ENCODE measurements at regions not wholly inside any gene's neighbourhood (a gene's known extent, or its start where the extent isn't known, plus 50 kb on each side); places are given as distances from the start of the nearest gene placed in this dataset.
"Not testable (repeated sequence)": the region's sequence is repeated elsewhere in the genome, so short reads cannot be mapped to it uniquely, and the experiment has no call there.

DNA sequence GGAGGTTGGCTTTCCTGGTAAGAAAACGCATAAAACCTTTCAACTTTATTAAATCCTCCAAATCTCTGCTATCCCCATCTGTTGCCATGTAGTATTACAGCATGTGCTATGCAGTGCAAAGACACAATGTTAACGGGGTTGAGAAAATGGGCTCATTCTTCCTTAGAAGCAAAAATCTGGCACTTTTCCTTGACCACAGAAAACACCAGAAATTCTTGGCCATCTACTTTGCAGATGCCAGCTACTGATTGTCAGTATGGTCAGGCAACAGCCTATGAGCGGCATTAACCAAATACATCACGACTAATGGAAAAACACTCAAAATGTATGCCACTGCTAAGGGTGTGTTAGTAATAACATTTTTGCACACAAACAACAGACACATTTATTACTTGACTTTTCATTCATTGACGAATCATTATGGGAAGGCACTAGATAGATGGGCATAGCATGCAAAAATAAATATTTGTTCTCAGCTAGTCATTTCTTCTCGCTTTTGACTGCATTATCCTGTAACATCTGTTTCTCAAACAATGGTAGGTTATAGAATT is 65.2 kb upstream of the CRIM1 start:
- TF ChIP-seq, protein P1, sequence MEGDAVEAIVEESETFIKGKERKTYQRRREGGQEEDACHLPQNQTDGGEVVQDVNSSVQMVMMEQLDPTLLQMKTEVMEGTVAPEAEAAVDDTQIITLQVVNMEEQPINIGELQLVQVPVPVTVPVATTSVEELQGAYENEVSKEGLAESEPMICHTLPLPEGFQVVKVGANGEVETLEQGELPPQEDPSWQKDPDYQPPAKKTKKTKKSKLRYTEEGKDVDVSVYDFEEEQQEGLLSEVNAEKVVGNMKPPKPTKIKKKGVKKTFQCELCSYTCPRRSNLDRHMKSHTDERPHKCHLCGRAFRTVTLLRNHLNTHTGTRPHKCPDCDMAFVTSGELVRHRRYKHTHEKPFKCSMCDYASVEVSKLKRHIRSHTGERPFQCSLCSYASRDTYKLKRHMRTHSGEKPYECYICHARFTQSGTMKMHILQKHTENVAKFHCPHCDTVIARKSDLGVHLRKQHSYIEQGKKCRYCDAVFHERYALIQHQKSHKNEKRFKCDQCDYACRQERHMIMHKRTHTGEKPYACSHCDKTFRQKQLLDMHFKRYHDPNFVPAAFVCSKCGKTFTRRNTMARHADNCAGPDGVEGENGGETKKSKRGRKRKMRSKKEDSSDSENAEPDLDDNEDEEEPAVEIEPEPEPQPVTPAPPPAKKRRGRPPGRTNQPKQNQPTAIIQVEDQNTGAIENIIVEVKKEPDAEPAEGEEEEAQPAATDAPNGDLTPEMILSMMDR (IDR thresholded peaks at IDR 0.05) = no peak
- TF ChIP-seq POLR2A (IDR thresholded peaks at IDR 0.05) = no peak
- intact Hi-C loops (cut with DNase I) = no loop called here
- H3K27me3 ChIP-seq = no peaks in the 10 kb centered on the region
- H3K4me3 ChIP-seq = no peak overlapping the region
- H3K9me3 ChIP-seq = no peaks in the 10 kb centered on the region
- H3K27ac ChIP-seq = no peak overlapping the region
- DNase-seq = no peak
- H3K36me3 ChIP-seq = no peaks in the 10 kb centered on the region
- no peaks in the 10 kb centered on the region for H3K4me1 ChIP-seq
- no peak for ATAC-seq
- 62% methylated on average over 6 of the region's 6 CpGs for WGBS (ENCODE audit: insufficient coverage, low coverage, low lambda C conversion rate, missing lambda C conversion rate)

DNA sequence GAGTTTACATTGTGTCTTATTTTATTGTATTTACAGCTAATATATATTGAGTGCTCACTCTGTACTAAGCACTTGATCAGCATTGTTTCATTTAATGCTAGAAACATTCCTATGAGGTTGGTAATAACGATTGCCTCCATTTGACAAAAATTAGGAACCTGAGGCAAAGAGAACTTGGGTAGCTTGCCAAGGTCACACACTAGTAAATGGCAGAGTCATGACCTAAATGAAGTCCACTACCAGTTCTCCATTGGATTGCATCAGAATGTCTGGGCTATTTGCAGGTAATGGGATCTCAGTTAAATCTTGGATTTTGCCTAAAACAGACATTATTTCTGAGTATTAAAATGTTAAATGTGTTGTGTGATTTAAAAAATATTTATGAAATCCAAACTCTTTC is 65.8 kb upstream of the CRIM1 start:
- Histone ChIP-seq H3K4me1 (no peaks in the 10 kb centered on the region), H3K4me3 (no peak overlapping the region), H3K9me3 (no peaks in the 10 kb centered on the region), H3K27me3 (no peaks in the 10 kb centered on the region), H3K36me3 (no peaks in the 10 kb centered on the region), H3K27ac (no peak overlapping the region)
- 55% methylated on average over 1 of the region's 1 CpG for WGBS (ENCODE audit: insufficient coverage, low coverage, low lambda C conversion rate, missing lambda C conversion rate)
- no peak for DNase-seq
- intact Hi-C loops (cut with DNase I) = no loop called here
- no peak for ATAC-seq
- TF ChIP-seq POLR2A (IDR thresholded peaks at IDR 0.05) = no peak
- TF ChIP-seq, protein P1 (IDR thresholded peaks at IDR 0.05) = no peak

DNA sequence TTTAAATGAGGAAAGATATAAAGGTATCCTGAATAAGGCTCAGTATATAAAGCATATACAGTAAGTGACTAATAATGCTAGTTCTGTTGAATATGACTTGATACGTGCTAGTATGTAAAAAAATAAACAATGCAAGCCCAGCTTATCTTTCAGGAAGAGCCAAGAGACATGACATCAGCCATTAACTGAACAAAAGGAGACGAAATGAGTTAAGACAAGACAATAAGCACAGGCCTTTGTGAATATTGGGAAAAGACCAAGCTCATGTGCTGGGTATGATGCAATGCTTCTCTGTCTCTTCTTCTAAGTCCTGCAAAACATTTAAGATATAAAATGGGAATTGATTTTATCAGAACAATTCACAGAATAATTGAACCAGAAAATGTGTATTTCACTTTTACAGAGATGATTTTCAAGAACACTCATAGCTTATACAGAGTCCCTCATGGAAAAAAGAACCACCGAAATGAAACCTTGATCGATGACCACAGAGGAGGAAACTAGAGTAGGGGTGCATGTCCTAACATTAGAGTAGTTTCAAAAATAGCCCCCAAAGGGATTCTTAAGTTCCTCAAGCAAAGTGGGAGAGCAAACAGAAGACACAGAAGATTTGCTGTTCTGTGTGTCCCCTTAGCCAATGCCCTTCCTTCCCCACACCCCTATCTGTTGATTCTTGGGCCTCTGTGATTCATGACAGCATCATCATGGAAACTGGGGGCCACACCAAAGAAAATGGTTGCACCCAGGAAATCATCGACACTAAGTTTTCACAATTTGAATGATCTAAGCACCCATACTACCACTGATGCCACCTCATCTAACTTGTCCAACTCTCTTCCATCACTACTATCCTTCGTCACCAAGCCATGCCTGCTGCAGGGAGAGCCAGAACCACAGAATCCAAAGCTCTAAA is 68.0 kb upstream of the CRIM1 start:
- intact Hi-C loops (cut with DNase I) = no loop called here
- Histone ChIP-seq H3K4me1 (no peaks in the 10 kb centered on the region), H3K9me3 (no peaks in the 10 kb centered on the region), H3K36me3 (no peaks in the 10 kb centered on the region), H3K4me3 (no peak overlapping the region), H3K27ac (no peak overlapping the region), H3K27me3 (no peaks in the 10 kb centered on the region)
- TF ChIP-seq, protein P1 (IDR thresholded peaks at IDR 0.05) = no peak
- TF ChIP-seq POLR2A (IDR thresholded peaks at IDR 0.05) = no peak
- no peak for ATAC-seq
- DNase-seq = no peak
- WGBS (ENCODE audit: insufficient coverage, low coverage, low lambda C conversion rate, missing lambda C conversion rate) = 49% methylated on average over 6 of the region's 6 CpGs

DNA sequence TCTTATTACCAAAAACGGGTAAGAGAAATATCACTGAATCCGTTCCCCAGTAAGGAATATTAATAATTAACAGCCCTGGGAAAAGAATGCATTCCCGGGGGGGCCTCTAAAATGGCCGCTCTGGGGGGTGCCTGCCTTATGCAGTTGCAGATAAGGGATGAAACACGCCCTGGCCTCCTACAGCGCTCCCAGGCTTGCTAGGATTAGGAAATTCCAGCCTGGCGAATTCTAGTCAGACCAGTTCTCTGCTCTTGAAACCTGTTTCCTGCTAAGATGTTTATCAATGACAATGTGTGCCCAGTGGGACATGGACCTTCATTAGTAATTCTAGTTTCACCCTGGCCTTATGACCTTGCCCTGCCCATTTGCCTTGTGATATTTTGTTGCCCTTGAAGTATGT is 76.1 kb upstream of the CRIM1 start:
- 33% methylated on average over 1 of the region's 7 CpGs for WGBS (ENCODE audit: insufficient coverage, low coverage, low lambda C conversion rate, missing lambda C conversion rate)

DNA sequence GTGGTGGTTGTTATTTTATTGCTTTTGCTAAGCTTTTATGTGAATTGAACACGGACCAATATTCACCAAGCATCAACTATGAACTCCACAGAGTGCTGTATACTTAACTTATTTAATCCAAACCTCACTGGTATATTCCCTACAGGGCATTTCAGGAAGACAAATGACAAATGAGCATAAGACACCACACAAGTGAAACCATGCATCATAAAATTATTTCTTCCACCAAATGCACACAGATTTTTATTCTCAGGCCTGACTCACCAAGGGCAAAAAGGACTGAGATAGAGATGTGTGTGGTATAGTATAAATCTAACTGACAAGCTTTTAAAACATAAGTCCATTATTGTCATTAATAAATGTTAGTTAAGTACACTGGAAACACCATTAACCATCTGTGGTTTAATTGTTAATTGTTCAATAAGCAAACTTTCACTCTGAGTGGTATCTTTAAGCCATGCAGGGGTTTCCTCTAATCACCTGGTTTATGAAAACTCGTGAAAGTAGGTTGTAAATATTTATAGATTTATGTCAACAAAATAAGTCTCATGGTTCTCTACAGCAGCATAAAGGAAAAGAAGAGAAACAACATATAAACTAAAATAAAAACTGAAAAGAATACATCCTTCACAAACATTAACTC is 77.6 kb upstream of the CRIM1 start:
- ATAC-seq (no peak), DNase-seq (no peak)
- Histone ChIP-seq H3K36me3 (no peaks in the 10 kb centered on the region), H3K4me1 (no peaks in the 10 kb centered on the region), H3K9me3 (no peaks in the 10 kb centered on the region), H3K4me3 (no peak overlapping the region), H3K27me3 (no peaks in the 10 kb centered on the region), H3K27ac (no peak overlapping the region)
- TF ChIP-seq, protein P1 (IDR thresholded peaks at IDR 0.05) = no peak
- TF ChIP-seq POLR2A (IDR thresholded peaks at IDR 0.05) = no peak
- intact Hi-C loops (cut with DNase I) = no loop called here
- WGBS (ENCODE audit: insufficient coverage, low coverage, low lambda C conversion rate, missing lambda C conversion rate) = 17% methylated on average over 2 of the region's 2 CpGs

More for the DNA sequence above, 76.1 kb upstream of the CRIM1 start:
- H3K4me3 ChIP-seq; H3K27me3 ChIP-seq; DNase-seq; H3K27ac ChIP-seq; ATAC-seq; H3K9me3 ChIP-seq; intact Hi-C loops (cut with DNase I); H3K36me3 ChIP-seq; H3K4me1 ChIP-seq: not testable (repeated sequence)

Data from right lobe of liver (tissue), 6 donors.